Naive B cell (primary cell): ENCODE measurements at regions not wholly inside any gene's neighbourhood (a gene's known extent, or its start where the extent isn't known, plus 50 kb on each side); places are given as distances from the start of the nearest gene placed in this dataset.
A peak's percentile ranks its signal among the peaks of the same experiment; 100 is the strongest.

Experiments
- ATAC-seq, 2 donors: fragments of 150-1000 bp; cut with Tn5 transposase; 2 replicates each; pipeline ENCODE4 v1.10.0; 2021; ENCODE audit warnings: low read depth in 2 of 2, mild to moderate bottlenecking in 2 of 2, moderate library complexity in 2 of 2
- DNase-seq: peaks from one replicate; pipeline ENCODE4 v3.0.0; 2022
- H3K27ac Mint-ChIP-seq, 6 donors: one replicate each; pipeline ENCODE4 v1.8.0; 2020 to 2022; ENCODE audit warnings: mild to moderate bottlenecking in 6 of 6, mixed read lengths in 6 of 6, moderate library complexity in 5 of 6, inconsistent platforms in 2 of 6
- H3K27me3 Mint-ChIP-seq, 3 donors: one replicate each; pipeline ENCODE4 v1.8.0; 2021 to 2022; ENCODE audit warnings: mixed read lengths in 3 of 3, mild to moderate bottlenecking in 1 of 3
- H3K36me3 Mint-ChIP-seq, 2 donors: one replicate each; pipeline ENCODE4 v1.8.0; 2020 to 2022; ENCODE audit warnings: mixed read lengths in 2 of 2, inconsistent platforms in 1 of 2, mild to moderate bottlenecking in 1 of 2
- H3K4me1 Mint-ChIP-seq, 3 donors: one replicate each; pipeline ENCODE4 v1.8.0; 2020 to 2022; ENCODE audit warnings: mixed read lengths in 3 of 3, inconsistent platforms in 1 of 3, mild to moderate bottlenecking in 1 of 3, moderate library complexity in 1 of 3
- H3K4me3 Mint-ChIP-seq, 8 donors: one replicate each; pipeline ENCODE4 v1.8.0; 2020 to 2022; ENCODE audit warnings: mild to moderate bottlenecking in 8 of 8, mixed read lengths in 8 of 8, moderate library complexity in 8 of 8, inconsistent platforms in 2 of 8
- H3K9me3 Mint-ChIP-seq, 7 donors: one replicate each; pipeline ENCODE4 v1.8.0; 2020 to 2022; ENCODE audit warnings: mixed read lengths in 7 of 7, mild to moderate bottlenecking in 5 of 7, inconsistent platforms in 2 of 7, moderate library complexity in 1 of 7

DNA sequence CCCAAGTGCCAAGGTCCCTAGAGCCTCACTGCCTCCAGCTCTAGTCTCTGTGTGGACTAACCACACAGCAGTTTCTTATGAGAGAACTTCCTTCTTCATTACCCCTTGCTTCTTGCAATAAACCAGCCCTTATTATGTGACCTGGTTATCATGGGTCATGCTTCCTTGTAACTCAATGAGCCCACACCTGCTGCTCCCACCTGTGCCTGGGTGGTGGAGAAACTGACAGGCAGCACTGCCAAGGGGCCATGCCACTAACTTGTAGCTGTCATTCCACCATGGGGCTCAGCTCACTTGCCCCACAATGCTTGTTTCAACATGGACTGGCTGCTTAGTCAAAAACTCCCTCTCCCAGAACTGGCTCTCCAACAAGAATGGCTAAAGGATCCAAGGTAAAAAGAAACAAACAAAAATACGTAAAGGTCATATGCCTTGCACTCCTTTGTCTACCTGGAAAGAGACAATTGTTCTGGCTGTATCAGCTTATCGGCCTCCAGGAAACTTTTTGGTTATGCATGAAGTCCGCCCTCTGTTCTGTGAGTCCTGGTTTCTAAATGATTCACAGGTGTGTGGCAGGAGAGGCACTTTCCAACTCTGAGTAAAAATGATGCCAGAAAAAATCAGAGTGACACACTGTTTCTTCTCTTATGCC is 446.4 kb downstream of the COG6 start:
- Mint-ChIP-seq H3K36me3 (peaks cover 0 to 11% of the 10 kb centered on the region in 2 donors), H3K4me3 (peak overlapping the region in 7 of 8 donors; percentile 29 to 85 (median 57)), H3K9me3 (peaks cover 0 to 9% (median 5%) of the 10 kb centered on the region in 7 donors), H3K27me3 (peaks cover 0 to 5% (median 0%) of the 10 kb centered on the region in 3 donors), H3K4me1 (peaks cover 20 to 37% (median 28%) of the 10 kb centered on the region in 3 donors), H3K27ac (peak overlapping the region in 5 of 6 donors; percentile 7 to 64 (median 18))
- DNase-seq (peak; percentile 8), ATAC-seq (peak; percentile 74 to 85)

DNA sequence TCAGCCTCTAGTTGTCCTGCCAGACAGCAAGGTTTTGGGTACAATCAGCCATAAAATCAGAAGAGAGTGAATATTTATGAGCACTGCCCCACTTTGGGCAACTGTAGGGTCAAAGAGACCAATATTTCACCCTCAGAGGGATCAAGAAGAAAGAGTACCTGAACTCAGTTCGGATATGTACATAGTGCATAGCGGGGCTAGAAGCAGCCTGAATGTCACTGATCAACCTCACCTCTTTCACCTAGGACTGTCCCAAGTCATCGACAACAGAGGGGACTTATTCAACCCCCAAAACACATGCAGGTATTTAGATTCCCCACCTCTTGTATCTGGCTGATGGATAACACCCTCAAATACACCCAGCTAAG is 446.9 kb downstream of the COG6 start:
- no peak for DNase-seq
- Mint-ChIP-seq H3K27me3 (peaks cover 0 to 5% (median 0%) of the 10 kb centered on the region in 3 donors), H3K36me3 (peaks cover 0 to 11% of the 10 kb centered on the region in 2 donors), H3K4me3 (peak overlapping the region in 5 of 8 donors; percentile 50 to 85 (median 72)), H3K9me3 (peaks cover 0 to 9% (median 5%) of the 10 kb centered on the region in 7 donors), H3K27ac (peak overlapping the region in 3 of 6 donors; percentile 7 to 47 (median 18)), H3K4me1 (peaks cover 20 to 37% (median 28%) of the 10 kb centered on the region in 3 donors)
- no peak for ATAC-seq

DNA sequence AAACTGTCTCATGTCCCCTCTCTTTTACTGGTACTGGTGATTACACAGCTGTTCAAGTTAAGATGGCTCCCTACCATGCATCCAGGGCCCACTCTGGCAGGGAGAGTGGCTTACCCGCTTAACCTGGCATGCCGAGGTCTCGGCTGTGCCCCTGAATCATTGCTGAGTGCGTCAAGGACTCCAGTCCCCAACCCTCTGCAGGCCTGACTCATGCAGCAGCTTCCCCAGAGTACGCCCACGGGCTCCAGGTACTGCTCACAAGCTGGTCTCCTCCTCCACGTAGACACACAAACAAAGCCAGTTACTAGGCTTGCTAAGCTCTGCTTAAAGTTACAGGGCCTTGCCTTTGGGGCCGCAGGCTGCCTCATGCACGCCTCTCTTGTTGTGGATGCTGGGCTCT is 447.4 kb downstream of the COG6 start:
- no peak for DNase-seq

DNA sequence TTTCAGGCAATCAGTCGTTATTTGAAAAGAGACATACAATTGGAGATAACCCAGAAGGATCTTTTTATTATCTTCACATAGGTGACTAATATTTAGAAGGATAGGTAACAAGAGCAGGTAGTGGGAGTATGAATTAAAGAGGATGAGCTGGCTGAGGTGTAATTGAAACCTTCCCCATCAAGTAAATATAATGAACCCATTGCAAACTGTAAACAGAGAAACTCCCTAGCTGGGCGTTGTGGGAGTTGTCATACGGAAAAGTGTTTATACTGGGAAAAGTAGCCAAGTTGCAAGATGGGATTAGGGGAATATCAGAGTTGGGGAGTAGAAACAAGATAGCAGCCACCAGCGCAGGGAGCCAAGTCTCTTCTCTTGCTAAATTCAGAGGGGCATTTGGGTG is 448.4 kb downstream of the COG6 start:
- H3K4me1 Mint-ChIP-seq: peaks cover 20 to 26% (median 24%) of the 10 kb centered on the region in 3 donors
- peaks cover 0 to 4% of the 10 kb centered on the region in 2 donors for H3K36me3 Mint-ChIP-seq
- peaks cover 0 to 6% (median 2%) of the 10 kb centered on the region in 7 donors for H3K9me3 Mint-ChIP-seq
- no peaks in the 10 kb centered on the region for H3K27me3 Mint-ChIP-seq
- ATAC-seq (no peak), DNase-seq (no peak)
- no peak overlapping the region for H3K4me3 Mint-ChIP-seq
- H3K27ac Mint-ChIP-seq: peak overlapping the region in 2 of 6 donors; percentile 4 to 22

More for the DNA sequence above, 447.4 kb downstream of the COG6 start:
- Mint-ChIP-seq H3K9me3 (peaks cover 0 to 9% (median 5%) of the 10 kb centered on the region in 7 donors), H3K4me3 (peak overlapping the region in 2 of 8 donors; percentile 3 to 6), H3K27ac (peak overlapping the region in 3 of 6 donors; percentile 7 to 69 (median 16)), H3K27me3 (no peaks in the 10 kb centered on the region), H3K36me3 (peaks cover 0 to 11% of the 10 kb centered on the region in 2 donors), H3K4me1 (peaks cover 20 to 32% (median 28%) of the 10 kb centered on the region in 3 donors)
- no peak for ATAC-seq

DNA sequence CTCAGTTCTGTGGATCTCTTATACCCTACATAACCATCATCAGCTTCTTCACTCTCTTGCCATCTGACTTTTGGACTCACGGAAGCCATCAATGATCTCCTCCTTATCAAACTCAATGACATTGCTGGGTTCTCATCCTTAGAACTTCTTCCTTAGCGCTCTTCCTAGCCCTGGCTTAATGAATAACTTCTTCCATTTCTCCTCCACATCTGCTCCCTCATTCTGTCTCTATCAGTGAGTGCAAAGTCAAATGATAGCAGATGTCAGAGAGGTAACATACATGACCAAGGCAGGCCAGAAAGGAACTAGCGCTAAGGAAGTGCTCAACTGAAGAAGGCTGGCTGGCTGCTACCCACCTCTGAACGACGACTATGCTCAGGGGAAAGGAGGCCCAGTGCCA is 449.8 kb downstream of the COG6 start:
- ATAC-seq (no peak), DNase-seq (no peak)
- H3K27ac Mint-ChIP-seq: no peak overlapping the region
- H3K27me3 Mint-ChIP-seq: peaks cover 0 to 6% (median 0%) of the 10 kb centered on the region in 3 donors
- peaks cover 20 to 23% (median 23%) of the 10 kb centered on the region in 3 donors for H3K4me1 Mint-ChIP-seq
- no peak overlapping the region for H3K4me3 Mint-ChIP-seq
- no peaks in the 10 kb centered on the region for H3K36me3 Mint-ChIP-seq
- peaks cover 0 to 4% (median 0%) of the 10 kb centered on the region in 7 donors for H3K9me3 Mint-ChIP-seq

DNA sequence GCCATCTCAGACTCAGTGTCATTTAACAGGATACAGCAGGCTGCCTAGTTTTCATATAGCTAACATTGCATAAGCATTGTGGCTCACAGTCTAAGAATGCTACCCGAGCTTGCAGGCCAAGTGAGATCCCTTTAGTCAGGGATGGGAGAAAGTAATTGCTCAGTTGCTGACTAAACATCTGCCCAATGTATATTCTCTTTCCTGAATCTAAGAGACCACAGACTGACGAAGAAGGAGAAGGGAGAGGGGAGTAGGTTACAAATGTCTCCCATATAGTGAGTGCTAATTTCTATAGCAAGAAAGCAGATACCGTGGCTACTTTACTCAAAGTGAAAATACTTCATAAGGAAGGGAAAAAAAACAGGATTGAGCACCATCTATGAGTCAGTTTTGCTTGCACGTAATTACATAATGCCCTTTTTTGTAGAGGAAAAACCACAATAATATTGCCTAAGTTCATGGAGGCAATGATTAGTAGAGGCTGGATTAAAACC is 453.9 kb downstream of the COG6 start:
- H3K4me3 Mint-ChIP-seq: no peak overlapping the region
- peak overlapping the region in 1 of 6 donors; percentile 22 for H3K27ac Mint-ChIP-seq
- H3K27me3 Mint-ChIP-seq: peaks cover 0 to 6% (median 0%) of the 10 kb centered on the region in 3 donors
- no peaks in the 10 kb centered on the region for H3K36me3 Mint-ChIP-seq
- DNase-seq: no peak
- H3K9me3 Mint-ChIP-seq: peaks cover 0 to 7% (median 0%) of the 10 kb centered on the region in 7 donors
- ATAC-seq: no peak
- H3K4me1 Mint-ChIP-seq: peaks cover 13 to 19% (median 15%) of the 10 kb centered on the region in 3 donors

DNA sequence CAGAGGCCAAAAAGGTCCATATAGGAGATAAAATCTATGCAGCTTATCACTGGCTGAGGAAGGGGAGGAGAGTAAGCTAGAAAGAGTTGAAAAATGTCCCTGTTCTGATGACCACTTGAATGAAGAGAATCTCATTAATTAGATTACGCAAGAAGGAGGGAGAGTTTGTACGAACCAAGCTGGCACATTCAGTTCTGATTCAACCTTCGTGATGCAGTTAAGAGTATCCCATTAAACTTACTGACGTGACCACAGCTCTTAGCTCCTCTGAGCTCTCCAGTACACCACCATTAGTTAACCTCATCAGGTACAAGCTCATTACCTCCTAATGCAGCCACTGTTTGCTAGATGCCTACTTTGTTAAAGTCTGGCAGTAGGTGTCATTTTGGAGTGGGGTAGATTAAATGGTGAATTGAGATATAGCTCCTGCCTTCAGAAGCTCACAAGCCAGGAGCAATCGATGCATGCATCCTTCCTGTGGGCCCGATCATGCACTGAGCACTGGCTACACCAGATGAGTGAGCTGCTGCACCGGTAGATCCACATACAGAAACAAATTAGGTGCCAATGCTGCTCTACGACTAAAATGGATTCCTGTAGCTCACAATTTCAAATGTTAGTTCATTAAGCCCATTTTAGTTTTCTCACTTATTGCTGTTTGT is 458.3 kb downstream of the COG6 start:
- Mint-ChIP-seq H3K9me3 (peaks cover 0 to 7% (median 0%) of the 10 kb centered on the region in 7 donors), H3K27me3 (peaks cover 0 to 6% (median 0%) of the 10 kb centered on the region in 3 donors), H3K36me3 (no peaks in the 10 kb centered on the region), H3K4me3 (peak overlapping the region in 2 of 8 donors; percentile 10 to 61), H3K27ac (peak overlapping the region in 2 of 6 donors; percentile 48 to 67), H3K4me1 (peaks cover 13 to 26% (median 22%) of the 10 kb centered on the region in 3 donors)
- ATAC-seq (peak; percentile 52 to 72), DNase-seq (no peak)

DNA sequence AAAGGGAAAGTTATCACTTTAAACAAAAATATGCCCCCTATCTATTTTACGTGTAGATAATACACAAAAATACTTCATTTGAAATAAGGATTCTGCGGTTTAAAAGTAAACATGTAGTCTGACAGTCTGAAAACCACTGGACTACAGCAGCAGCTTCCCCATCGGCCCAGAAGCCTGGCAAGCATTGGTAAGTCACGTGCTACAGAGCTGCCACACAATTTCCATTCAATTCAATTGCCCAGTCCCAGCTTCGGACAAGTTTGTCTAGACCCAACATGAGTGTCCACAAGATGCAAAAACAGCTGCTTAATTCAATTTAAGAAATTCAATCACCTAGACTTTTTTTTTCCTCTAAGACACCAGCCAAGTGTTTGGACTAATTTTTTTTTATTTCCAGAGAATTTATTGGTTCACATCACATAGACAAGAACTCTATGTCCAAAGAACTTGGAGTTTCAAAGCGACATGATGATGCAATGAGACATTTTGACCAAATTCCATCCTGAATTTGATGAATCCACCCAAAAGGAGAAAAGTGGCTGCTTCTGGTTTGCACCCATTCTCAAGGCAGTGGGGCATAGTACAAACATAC is 458.9 kb downstream of the COG6 start:
- ATAC-seq: no peak
- Mint-ChIP-seq H3K27me3 (peaks cover 0 to 6% (median 0%) of the 10 kb centered on the region in 3 donors), H3K36me3 (no peaks in the 10 kb centered on the region), H3K4me3 (peak overlapping the region in 2 of 8 donors; percentile 11 to 61), H3K27ac (peak overlapping the region in 2 of 6 donors; percentile 48 to 67), H3K9me3 (peaks cover 0 to 7% (median 0%) of the 10 kb centered on the region in 7 donors), H3K4me1 (peaks cover 13 to 26% (median 22%) of the 10 kb centered on the region in 3 donors)
- no peak for DNase-seq

DNA sequence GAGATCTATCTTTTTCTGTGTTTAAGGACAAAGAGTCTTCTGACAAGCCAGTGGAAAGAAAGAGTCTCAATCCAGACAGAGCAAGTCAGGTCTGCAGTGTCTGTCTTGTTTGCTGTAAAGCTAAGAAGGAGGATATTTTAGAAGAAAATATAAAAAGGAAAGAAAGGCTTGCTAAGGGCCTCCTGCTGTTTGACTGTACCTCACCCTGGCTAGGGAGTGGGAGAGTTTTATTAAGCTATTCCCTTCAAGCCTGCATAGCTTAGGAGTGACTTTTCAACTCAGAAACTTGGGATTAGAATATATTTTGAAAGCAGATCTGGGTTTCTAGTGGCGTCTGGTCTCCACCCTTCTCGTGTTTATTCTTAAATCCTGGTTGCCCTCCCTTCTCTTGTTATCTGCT is 460.0 kb downstream of the COG6 start:
- H3K27ac Mint-ChIP-seq: no peak overlapping the region
- no peak for ATAC-seq
- no peak overlapping the region for H3K4me3 Mint-ChIP-seq
- peaks cover 0 to 10% (median 0%) of the 10 kb centered on the region in 7 donors for H3K9me3 Mint-ChIP-seq
- H3K27me3 Mint-ChIP-seq: no peaks in the 10 kb centered on the region
- H3K4me1 Mint-ChIP-seq: peaks cover 13 to 26% (median 22%) of the 10 kb centered on the region in 3 donors
- no peak for DNase-seq
- no peaks in the 10 kb centered on the region for H3K36me3 Mint-ChIP-seq

DNA sequence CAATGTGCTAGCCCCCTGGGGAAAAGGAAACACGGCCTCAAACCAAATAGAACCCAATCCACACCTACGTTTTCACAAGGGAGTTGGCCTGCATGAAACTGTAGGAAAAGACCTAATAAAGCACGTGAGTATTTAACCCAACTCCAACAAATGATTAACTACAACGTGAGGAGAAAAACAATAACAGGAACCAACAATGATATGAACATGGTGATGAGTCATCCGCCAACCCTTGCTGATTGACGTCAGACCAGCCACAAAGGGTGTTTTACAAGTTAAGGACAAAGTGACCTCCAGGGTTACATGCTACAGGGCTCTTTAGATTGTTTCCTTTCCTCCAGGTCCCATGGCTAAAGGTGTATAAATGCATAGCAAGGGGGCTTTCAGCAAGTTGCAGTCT is 460.5 kb downstream of the COG6 start:
- H3K4me3 Mint-ChIP-seq: no peak overlapping the region
- no peak overlapping the region for H3K27ac Mint-ChIP-seq
- H3K27me3 Mint-ChIP-seq: no peaks in the 10 kb centered on the region
- H3K36me3 Mint-ChIP-seq: no peaks in the 10 kb centered on the region
- ATAC-seq: peak in 1 of 2 donors; percentile 40
- peaks cover 13 to 26% (median 22%) of the 10 kb centered on the region in 3 donors for H3K4me1 Mint-ChIP-seq
- no peak for DNase-seq
- H3K9me3 Mint-ChIP-seq: peaks cover 0 to 10% (median 0%) of the 10 kb centered on the region in 7 donors

DNA sequence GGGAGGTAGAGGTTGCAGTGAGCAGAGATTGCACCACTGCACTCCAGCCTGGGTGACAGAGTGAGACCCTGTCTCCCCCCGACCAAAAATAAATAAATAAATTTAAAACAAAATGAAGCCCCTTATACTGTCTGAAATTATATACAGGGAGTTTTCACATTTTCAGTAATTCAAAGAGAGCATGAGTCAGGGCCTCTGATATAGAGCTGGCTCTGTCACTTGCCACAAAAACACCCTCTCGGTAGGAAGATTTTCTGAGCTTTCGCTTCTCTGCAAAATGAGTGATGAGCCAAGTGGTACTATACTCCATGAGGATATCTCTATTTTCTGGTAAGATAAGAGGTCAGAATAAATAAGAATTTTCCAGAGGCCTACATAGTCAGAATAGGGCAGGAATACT is 462.9 kb downstream of the COG6 start:
- H3K27ac Mint-ChIP-seq: no peak overlapping the region
- peaks cover 8 to 26% (median 17%) of the 10 kb centered on the region in 3 donors for H3K4me1 Mint-ChIP-seq
- no peaks in the 10 kb centered on the region for H3K27me3 Mint-ChIP-seq
- peaks cover 0 to 10% (median 0%) of the 10 kb centered on the region in 7 donors for H3K9me3 Mint-ChIP-seq
- no peak for ATAC-seq
- no peak for DNase-seq
- no peaks in the 10 kb centered on the region for H3K36me3 Mint-ChIP-seq
- H3K4me3 Mint-ChIP-seq: no peak overlapping the region

DNA sequence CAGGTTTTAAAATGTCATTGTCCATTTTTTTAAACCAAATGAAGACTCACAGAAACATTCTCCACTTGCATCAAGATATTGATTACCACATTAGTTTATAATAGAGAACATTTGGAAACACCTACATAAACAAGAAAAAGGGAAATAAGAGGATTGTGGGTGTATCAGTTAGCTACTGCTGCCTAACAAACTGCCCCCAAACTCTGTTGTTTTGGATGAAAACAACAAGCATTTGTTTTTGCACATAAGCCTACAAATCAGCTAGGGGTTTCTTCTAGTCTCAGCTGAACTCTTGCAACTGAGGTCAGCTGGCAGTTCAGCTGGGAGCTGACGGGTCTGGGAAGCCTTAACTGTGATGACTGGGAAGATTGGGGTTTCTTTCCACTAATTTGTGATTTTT is 464.4 kb downstream of the COG6 start:
- H3K4me1 Mint-ChIP-seq: peaks cover under 1 to 13% (median 7%) of the 10 kb centered on the region in 3 donors
- no peak for ATAC-seq
- H3K27me3 Mint-ChIP-seq: no peaks in the 10 kb centered on the region
- no peaks in the 10 kb centered on the region for H3K36me3 Mint-ChIP-seq
- no peak overlapping the region for H3K27ac Mint-ChIP-seq
- no peak for DNase-seq
- no peak overlapping the region for H3K4me3 Mint-ChIP-seq
- H3K9me3 Mint-ChIP-seq: peaks cover 0 to 10% (median 0%) of the 10 kb centered on the region in 7 donors

DNA sequence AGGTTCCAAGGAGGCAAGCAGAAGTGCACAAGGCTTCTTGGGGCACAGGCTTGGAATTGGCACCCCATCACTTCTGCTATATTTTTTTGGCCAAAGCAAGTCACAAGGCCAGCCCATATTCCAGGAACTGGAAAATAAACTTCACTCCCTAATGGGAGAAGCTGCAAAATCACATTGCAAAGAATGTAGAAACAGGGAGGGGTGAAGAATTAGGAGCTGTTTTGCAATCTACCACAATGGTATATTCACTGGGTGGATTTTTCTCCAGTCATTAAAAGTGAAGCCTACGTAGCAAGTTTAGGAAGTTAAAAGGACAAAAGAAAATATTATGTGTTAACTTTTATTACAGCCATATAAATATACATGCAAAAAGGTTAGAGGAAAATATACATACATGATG is 464.8 kb downstream of the COG6 start:
- Mint-ChIP-seq H3K36me3 (no peaks in the 10 kb centered on the region), H3K27me3 (no peaks in the 10 kb centered on the region), H3K9me3 (peaks cover 0 to 10% (median 0%) of the 10 kb centered on the region in 7 donors), H3K27ac (peak overlapping the region in 1 of 6 donors; percentile 30), H3K4me1 (peaks cover 5 to 13% (median 11%) of the 10 kb centered on the region in 3 donors), H3K4me3 (no peak overlapping the region)
- ATAC-seq: no peak
- DNase-seq: no peak
